Heart left ventricle (tissue), 13 donors: ENCODE measurements at regions not wholly inside any gene's neighbourhood (a gene's known extent, or its start where the extent isn't known, plus 50 kb on each side); places are given as distances from the start of the nearest gene placed in this dataset.

Experiments
- POLR2A ChIP-seq, 2 donors: fragments of 450-650 bp; IDR thresholded peaks; one replicate each; pipeline ENCODE4 v1.6.1; 2017; ENCODE audit warnings: antibody characterized with exemption in 2 of 2, mild to moderate bottlenecking in 2 of 2, moderate library complexity in 2 of 2
- TF ChIP-seq, protein P1 (sequence below), 12 donors: fragments of 200-600 bp; sonication (generic) in 4 of 12; IDR thresholded peaks; one replicate each; pipeline versions ENCODE4 v1.5.0 to v1.8.0; 2018 to 2022; ENCODE audit warnings: antibody characterized with exemption in 12 of 12, mild to moderate bottlenecking in 5 of 12
- donor health status: ischemic (EF 13 %, LVEDD 7.1; RV severe dilation, severe dysfunction).
- donor health status: DM: no; HTN: yes; CAD: no.
- donor health status: DM: no; HTN: no; CAD: no.
- donor health status: ischemic (EF 25% LVEDD 6.9; RV normal size, moderate dysfunction).
- donor health status: ischemic (EF 25% LVEDD 5.7; RV mildly dilated, moderate dysfunction).
- donor health status: ischemic (EF 35%, LVEDD 5.7; RV mildly dilated, moderate dysfunction).
- donor health status: nonischemic (EF 11% LVEDD 7.7; RV severe dilation, severe dysfunction).
- donor health status: DM: yes; HTN: yes; CAD: no.
- donor health status: PGD.
- donor health status: ischemic (EF 29% LVEDD 5.4; RV normal size, mild dysfunction).
- donor health status: nonischemic (EF 23%, LVEDD 6.1; RV moderate dilation, normal function).

DNA sequence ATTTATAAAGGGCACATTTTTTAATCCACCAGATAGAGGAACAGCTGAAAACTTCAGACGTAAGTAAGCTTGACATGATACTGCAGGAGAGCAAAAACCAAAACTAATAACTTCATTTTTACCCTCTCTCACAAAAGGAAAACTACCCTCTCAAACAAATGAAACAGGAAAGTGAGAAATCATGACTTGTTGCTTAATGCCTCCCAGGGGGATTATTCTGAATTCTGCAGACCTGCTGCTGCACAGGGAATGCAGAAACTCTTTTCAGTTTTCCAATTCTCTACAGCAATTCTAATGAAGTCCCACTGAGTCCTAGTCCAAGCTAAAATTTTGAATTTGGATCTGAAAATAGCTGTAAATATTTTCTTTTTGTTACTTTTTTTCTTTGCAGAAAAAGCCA lies 637.1 kb upstream of the CCDC54 start:
- TF ChIP-seq, protein P1, sequence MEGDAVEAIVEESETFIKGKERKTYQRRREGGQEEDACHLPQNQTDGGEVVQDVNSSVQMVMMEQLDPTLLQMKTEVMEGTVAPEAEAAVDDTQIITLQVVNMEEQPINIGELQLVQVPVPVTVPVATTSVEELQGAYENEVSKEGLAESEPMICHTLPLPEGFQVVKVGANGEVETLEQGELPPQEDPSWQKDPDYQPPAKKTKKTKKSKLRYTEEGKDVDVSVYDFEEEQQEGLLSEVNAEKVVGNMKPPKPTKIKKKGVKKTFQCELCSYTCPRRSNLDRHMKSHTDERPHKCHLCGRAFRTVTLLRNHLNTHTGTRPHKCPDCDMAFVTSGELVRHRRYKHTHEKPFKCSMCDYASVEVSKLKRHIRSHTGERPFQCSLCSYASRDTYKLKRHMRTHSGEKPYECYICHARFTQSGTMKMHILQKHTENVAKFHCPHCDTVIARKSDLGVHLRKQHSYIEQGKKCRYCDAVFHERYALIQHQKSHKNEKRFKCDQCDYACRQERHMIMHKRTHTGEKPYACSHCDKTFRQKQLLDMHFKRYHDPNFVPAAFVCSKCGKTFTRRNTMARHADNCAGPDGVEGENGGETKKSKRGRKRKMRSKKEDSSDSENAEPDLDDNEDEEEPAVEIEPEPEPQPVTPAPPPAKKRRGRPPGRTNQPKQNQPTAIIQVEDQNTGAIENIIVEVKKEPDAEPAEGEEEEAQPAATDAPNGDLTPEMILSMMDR (IDR thresholded peaks at IDR 0.05): no peak
- no peak for TF ChIP-seq POLR2A (IDR thresholded peaks at IDR 0.05)
